ENCODE measurements at regions not wholly inside any gene's neighbourhood (a gene's known extent, or its start where the extent isn't known, plus 50 kb on each side); places are given as distances from the start of the nearest gene placed in this dataset.

DNA sequence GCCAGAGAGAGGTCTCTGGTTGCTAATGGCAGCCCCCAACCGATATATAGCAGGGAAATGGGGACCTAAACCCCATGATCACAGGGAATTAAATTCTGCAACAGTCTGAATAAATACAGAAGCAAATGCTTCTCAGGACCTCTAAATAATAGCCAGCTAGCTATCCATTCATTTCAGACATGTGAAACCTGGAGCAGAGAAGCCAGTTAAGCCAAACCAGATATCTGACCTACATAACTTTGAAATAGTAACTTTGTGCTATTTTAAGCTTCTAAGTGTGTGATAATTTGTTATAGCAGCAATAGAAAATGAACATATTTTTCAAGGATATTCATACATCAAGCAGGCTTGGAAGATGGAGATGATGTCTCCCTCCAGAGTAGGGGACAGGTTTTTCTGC lies 1062.9 kb upstream of the CADM2 start:
- no peak for DNase-seq (ENCODE audit: low spot score)

DNA sequence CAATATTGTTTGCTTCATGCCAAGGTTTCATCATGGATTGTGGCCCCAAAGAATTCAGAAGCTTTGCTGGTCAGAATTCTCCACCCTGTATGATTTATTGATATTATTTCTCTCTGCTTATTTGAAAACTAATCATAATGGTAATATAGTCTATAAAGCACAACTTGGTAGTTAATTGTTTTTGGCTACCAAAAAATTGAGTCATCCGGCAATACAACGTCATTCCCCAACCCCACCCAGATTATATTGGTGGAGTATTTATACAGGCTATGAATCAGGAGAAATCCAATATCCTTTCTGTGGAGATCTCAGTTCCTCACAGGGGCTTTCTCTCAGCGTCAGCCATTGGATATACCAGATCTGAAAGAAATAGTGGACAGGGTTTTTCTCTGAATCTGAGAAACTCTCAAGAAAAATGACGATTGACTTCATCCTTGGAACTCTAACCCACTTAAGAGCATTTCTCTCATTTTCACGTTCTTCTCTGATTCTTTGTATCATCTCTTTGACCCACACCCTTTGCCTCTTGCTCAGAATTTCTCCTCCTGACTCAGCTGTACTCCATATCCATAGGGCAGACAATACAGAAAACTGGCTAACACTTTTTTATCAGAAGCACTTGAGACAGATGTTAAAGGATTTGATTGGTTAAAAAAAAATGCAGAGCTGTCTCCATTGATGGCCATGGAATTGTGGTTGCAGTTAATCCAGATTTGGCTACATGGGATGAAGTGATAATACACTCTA lies 1055.8 kb upstream of the CADM2 start:
- DNase-seq (ENCODE audit: low spot score) = no peak

DNA sequence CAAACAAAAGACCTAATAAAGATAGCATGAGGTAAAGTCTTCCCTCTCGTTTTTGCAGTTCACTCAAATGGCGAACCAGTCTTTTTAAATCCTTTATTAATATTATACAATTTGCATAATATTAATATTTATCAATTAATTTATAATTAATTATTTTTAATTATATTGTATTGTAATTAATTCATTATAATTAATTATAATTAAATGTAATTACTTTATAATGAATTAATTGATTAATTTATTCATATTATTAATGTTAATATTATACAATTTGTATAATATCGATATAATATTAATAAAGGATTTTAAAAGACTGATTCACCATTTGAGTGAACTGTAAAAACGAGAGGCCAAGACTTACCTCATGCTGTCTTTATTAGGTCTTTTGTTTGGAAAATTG lies 1045.4 kb upstream of the CADM2 start:
- DNase-seq (ENCODE audit: low spot score) = no peak

DNA sequence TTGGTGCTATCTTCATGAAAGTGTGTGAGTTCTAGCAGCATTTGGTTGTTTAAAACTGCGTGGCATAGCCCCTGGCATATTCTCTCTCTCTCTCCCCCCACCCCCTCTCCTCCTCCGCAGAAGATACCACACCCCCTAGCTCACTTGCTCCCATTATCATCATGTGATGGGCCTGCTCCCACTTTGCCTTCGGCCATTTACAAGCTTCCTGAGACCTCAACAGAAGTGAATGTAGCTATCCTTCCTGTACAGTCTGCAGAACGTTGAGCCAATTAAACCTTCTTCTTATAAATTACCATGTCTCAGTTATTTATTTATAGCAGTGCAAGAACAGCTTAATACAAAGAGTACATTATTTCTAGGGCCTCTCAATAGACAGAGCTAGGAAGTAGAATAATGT lies 1032.5 kb upstream of the CADM2 start:
- no peak for DNase-seq (ENCODE audit: low spot score)

DNA sequence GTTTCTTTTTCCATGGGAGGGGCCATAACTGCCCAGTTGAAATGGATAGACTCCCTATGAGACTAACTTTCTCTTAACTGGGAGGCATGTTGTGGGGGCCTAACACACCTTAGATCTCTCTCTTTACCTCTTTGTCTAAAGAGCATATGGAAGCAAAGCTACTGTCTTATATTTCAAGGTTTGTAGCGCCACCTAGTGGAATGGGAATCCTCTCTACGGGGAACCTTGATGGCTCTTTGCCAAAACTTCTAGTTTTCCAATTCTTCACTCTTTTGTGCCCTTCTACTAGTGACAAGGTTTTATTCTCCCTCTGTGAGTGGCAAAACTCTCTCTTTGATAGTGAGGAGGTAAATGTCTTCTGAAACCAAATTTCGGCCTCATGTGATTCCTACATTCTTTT lies 1030.4 kb upstream of the CADM2 start:
- no peak for DNase-seq (ENCODE audit: low spot score)

DNA sequence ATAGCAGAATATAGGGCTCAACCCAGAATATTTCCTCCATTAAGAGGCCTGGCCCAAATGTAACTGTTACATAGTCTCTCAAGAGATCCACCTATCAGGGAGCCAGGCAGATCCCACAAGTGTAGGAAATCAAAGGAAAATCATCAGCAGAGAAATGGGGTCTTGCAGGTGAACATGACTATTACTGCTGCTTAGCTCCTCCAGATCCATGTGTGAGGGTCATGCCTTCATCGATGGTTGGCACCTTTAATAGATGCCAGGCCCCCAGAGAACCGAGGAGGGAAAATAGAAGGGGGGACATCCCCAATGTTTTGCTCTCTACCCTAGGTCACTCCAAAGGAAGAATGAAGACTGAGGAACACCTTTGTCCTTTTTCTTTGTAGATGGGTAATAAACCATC lies 1029.9 kb upstream of the CADM2 start:
- DNase-seq (ENCODE audit: low spot score) = no peak

DNA sequence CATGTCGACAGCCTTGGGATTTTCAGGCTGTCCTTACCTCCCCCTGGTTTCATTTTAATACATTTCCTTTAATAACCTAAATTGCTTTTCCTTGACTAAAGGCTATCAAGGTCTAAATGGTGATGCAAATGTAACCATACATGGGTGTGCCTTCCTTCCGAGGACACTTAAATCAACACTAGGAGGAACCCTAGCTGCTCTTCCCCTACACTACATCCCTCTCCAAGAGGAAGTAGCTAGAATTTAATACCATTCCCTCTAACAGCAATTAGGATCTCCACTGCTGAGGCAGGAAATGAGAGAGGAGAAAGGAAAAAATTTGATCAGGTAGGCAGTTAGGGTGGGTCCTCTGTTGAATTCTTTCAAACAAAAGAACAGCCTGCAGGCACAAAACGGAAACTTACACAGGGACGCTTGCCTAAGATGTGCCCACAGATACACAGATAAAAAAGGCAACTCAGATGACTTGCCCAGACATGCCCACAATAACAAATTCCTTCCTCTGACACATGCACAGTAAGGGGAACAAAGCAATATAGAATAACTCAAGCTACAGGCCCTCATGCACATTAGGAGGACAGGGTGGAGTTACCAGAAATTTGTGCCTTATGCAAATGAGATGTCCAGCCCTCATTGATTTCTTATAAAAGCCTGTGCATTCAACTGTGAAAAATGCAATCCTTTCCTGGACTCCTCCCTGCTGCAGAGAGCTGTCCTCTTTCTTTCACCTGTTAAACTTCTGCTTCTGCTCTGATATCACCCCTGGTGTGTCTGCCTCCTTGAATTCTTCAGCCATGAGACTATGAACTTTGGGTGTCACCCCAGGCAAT lies 1024.4 kb upstream of the CADM2 start:
- no peak for DNase-seq (ENCODE audit: low spot score)

DNA sequence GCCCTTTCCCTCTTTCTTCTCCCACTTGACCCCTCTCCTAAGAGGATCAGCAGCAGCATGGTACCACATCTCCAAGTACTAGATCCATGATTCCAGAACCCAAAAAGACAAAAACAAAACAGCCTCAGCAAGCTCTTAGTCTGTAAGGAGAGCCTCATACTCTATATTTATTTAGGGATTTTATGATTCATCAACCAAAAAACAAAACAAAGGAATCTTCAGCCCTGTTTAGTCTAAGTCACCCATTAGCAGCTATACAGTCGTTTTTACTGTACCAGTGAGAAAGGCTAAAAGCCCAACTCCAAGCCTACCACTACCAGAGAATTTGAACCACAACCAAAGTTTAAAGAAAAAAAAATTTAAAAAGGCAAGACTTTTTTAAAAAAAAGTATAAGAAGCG lies 1020.3 kb upstream of the CADM2 start:
- no peak for DNase-seq (ENCODE audit: low spot score)

DNA sequence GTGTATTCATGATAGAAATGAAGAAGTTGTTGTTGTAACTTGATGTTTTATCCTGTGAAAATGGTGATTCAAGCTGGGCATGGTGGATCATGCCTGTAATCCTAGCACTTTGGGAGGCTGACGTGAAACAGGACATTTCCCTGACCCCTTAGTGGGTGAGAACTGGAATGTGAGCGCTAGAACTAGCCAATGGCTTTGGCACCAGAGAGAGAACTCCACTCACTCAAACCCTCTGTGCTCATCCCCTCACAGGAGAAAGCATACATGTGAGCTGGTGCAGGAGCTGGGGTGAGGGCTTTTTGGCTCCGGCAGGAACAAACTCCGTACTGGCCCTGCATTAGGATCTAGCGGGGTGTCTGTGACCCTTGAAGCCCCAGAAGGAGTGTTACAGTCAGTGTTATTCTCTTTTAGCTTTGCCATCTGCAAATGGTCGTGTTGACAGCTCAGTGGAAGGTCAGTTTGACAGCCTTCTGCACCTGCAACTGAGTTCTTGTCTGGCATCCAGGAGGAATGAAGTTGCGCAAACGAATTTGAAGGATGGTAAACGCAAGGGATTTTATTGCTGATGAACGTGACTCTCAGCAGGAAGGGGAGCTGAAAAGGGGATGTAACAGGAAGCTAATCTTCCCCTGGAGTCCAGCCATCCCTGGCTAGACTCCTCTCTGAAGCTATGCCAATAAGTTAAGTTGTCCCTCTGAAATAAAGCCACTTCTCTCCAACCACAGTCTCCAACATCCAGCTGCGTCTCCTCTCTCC lies 1016.6 kb upstream of the CADM2 start:
- DNase-seq (ENCODE audit: low spot score) = no peak

DNA sequence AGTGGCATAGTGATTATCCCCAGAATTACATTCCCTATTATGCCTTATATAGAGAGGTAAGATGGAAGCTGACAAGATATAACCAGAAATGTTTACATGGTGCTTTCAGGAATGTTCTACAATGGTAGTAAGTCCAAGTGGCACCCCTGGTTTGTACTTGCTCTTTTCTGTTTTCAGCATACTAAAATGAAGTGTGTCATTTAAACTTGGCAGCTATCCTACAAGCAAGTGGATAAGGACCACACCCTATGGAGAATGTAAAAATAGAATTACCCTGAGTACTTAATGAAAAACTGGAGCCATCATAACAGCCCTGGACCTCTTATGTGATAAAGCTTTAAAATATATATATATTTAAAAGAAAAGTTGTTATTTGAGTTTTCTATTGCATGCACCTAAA lies 1012.7 kb upstream of the CADM2 start:
- no peak for DNase-seq (ENCODE audit: low spot score)

DNA sequence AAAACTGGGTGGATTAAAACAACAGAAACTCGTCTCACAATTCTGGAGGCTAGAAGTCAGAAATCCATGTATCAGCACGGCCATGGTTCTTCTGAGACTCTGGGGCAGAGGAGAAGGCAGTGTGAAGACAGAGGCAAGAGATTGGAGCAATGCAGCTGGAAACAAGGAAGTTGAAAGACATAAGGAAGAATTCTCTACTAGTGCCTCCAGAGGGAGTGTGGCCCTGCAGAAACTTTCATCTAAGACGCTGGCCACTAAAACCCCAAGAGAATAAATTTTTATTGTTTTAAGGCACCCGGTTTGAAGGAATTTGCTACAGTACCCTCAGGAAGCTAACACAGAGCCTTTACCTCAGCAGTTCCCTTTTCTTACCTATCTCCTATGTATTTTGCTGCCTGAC lies 1012.2 kb upstream of the CADM2 start:
- DNase-seq (ENCODE audit: low spot score) = no peak

DNA sequence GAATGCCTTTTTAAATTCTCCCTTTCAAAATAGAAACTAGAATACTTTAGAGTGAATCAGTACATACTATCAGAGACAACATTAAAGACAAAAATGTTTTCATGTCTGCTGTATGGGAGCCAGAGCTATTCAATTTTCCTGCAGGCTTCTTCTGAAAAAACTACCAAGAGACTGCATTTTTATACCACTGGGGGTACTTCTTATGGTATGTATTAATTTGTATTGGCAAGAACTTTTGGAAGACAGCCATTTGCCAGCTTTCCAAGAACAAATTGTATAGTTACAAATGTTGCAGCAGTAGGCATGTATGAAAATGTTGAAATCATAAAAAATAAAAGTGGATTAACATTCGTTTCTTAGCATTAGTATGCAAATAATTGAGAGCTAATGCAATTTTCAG lies 1010.0 kb upstream of the CADM2 start:
- no peak for DNase-seq (ENCODE audit: low spot score)

DNA sequence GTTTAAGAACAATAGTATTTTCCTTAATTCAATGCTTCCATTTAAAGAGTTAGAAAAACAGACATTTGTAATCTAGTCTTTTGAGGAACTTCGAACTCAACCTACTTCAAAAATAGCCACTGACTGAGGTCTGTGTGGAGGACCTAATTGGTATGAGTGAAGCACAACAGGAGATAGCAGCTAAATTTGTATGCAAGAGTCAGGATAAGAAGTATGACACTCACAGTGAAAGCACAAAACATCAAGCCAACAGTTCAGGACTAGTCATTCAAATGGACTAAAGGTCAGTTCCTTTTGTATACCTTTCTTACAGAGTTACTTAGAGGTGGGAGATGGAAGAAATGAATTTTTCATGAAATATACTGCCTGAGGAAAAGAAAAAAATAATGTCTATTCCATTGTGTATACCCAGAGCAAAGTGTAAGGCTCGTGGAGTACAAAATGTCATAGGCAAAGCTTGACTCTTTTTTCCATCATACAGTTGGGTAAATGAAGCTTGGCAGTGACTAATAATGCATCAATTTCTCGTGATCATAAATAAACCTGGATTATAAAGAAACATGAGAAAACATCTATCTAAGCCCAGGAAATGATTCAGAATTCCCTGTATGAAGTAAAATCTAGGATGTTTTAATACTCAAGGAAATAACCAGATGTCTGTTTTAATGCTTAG lies 1005.2 kb upstream of the CADM2 start:
- DNase-seq (ENCODE audit: low spot score) = no peak

DNA sequence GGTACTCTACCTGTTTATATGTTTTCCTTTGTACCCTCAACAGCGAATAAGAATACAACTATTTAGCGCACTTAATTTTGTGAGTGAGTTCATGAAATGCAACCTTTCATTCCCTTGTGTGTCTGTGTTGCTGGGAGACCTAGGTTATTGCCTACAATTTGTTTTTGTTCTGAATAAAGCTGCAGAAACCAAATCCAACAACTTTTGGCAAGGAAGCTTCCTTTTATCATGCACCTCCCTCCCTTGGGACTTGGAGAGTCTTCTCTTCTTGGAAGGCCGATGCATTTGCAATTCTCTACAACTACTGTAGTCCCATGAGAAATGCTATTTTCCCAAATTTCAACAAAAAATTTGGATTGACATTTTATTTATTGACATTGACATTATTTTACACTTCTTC lies 1002.4 kb upstream of the CADM2 start:
- no peak for DNase-seq (ENCODE audit: low spot score)

DNA sequence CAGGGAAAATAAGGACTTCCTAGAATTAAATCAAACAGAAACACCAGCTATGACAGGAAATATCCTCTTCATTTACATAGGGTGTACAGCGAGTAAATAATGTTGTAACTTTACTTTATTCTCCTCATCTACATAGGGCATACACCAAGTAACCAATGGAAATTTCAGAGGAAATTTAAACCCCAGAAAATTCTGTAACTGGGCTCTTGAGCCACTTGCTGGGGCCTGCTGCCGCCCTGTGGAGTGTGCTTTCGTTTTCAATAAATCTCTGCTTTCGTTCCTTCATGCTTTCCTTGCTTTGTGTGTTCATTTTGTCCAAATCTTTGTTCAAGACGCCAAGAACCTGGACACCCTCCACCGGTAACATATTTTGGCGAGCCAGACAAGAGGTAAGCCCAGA lies 990.4 kb upstream of the CADM2 start:
- DNase-seq (ENCODE audit: low spot score) = no peak

DNA sequence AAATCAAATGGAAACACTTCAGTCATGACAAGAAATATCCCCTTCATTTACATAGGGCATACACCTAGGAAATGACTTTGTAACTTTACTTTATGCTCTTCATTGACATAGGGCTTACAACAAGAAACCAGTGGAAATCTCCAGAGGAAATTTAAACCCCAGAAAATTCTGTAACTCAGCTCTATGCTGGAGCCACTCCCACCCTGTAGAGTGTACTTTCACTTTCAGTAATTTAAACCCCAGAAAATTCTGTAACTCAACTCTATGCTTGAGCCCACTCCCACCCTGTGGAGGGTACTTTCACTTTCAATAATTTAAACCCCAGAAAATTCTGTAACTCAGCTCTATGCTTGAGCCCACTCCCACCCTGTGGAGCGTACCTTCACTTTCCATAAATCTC lies 987.1 kb upstream of the CADM2 start:
- no peak for DNase-seq (ENCODE audit: low spot score)

DNA sequence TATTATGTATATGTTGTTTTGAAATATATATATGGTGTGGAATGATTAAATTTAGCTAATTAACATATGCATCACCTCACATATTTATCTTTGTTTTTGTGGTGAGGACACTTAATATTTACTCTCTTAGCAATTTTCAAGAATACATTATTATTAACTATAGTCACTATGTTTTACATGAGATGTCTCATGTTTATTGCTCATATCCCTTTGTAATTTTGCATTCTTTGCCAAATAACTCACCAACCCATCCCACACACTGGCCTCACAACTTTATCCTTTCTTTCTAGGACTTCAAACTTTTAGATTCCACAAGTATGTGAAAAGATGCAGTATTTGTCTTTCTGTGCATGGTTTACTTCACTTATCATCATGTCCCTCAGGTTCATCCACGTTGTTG lies 950.2 kb upstream of the CADM2 start:
- DNase-seq (ENCODE audit: low spot score) = no peak

DNA sequence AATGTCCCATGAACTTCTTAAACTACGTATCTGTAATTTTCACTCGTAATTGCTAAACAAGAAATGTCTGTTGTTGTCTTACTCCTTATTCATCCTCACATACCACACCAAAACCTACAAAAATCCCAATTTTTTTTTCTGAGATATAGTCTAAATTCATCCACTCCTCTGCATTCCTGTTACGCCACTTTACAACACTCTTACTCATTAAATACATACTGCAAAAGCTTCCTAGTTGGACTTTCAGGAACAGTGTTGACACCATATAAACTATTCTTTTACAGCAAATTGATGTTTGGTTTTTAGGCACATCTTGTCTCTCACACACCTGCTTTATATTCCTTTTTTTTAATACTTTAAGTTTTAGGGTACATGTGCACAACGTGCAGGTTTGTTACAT lies 934.9 kb upstream of the CADM2 start:
- no peak for DNase-seq (ENCODE audit: low spot score)

DNA sequence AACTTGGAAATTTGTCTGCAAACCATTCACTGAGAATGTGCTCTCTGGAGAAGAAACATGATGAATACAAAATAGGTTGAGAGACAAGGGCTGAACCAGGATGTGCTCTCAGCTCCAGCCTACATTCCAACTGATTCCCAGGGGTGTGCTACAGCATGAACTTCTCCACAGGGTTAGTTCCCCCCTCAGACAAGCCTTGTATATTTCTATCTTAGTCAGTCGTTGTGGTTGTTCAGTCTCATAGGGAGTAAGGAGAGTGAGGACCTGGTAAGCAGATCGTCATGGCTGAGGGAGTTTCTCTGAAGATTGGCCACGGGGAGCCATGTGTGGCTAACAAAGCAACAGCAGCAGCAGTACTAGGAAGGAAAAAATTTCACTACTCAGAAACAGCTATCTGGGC lies 919.7 kb upstream of the CADM2 start:
- DNase-seq (ENCODE audit: low spot score) = no peak

DNA sequence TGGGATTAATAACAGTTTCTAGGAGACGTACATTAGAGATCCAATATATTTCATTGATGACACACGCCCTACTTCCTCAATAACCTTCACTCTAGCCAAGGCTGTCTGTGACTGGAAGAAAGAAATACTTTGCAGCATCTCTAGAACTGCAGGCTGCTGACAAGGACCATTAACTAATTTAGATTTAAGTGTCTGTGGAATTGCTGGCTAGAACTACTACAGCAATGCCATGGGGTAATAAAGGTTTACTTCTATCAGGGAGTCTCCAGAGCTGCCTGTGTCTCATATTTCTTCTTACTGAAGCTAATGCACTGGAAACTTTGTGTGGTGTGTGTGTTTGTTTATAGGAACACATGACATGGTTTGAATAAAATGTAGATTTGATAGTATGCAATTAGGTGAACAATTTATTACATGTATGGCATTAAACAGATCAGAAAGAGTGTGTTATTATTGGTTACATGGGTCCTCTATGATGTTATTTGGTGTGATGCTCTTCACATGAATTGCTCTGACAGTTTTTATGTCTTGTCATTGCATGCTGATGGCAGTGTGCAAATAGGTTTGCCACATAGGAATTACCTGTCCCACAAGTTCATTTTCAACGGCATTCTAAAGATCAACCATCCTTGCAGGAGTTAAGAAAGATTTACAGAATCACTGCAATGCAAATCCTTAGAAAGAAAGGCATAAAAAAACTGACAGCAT lies 916.2 kb upstream of the CADM2 start:
- DNase-seq (ENCODE audit: low spot score) = no peak

DNA sequence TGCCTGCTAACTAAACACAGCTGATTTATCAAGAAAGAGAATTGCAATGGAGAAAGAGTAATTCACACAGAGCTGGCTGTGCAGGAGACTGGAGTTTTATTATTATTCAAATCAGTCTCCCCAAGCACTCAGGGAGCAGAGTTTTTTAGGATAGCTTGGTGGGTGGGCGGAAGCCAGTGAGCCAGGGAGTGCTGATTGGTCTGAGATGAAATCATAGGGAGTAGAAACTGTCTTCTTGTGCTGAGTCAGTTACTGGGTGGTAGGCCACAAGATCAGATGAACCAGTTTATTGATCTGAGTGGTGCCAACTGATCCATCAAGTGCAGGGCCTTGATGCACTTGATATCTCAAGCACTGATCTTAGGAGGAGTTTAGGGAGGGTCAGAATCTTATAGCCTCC lies 891.9 kb upstream of the CADM2 start:
- no peak for DNase-seq (ENCODE audit: low spot score)

DNA sequence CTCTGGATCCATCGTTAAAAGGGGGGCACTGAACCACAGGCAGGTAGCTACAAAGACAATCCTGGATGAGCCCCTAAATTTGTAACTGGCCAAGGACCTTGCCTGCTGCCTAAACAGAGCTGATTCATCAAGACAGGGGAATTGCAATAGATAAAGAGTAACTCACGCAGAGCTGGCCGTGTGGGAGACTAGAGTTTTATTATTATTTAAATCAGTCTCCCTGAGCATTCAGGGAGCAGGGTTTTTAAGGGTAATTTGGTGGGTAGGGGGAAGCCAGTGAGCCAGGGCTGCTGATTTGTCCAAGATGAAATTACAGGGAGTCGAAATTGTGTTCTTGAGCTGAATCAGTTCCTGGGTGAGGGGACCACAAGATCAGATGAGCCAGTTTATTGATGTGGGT lies 885.1 kb upstream of the CADM2 start:
- no peak for DNase-seq (ENCODE audit: low spot score)
